ENCODE measurements at regions not wholly inside any gene's neighbourhood (a gene's known extent, or its start where the extent isn't known, plus 50 kb on each side); places are given as distances from the start of the nearest gene placed in this dataset.

GRCh38 chr6:90976341-90976740 lies 389.5 kb upstream of the MAP3K7 start:
- TF ChIP-seq SMC3 (IDR thresholded peaks at IDR 0.05) (no peak), MAX (IDR thresholded peaks at IDR 0.05) (no peak)
